Heart left ventricle (tissue), 13 donors: ENCODE measurements at regions not wholly inside any gene's neighbourhood (a gene's known extent, or its start where the extent isn't known, plus 50 kb on each side); places are given as distances from the start of the nearest gene placed in this dataset.

Source experiments
- CTCF ChIP-seq, 12 donors: fragments of 200-600 bp; sonication (generic) in 4 of 12; IDR thresholded peaks; one replicate each; pipeline versions ENCODE4 v1.5.0 to v1.8.0; 2018 to 2022; ENCODE audit warnings: antibody characterized with exemption in 12 of 12, mild to moderate bottlenecking in 5 of 12
- POLR2A ChIP-seq, 2 donors: fragments of 450-650 bp; IDR thresholded peaks; one replicate each; pipeline ENCODE4 v1.6.1; 2017; ENCODE audit warnings: antibody characterized with exemption in 2 of 2, mild to moderate bottlenecking in 2 of 2, moderate library complexity in 2 of 2
- donor health status: ischemic (EF 13 %, LVEDD 7.1; RV severe dilation, severe dysfunction).
- donor health status: DM: no; HTN: yes; CAD: no.
- donor health status: DM: no; HTN: no; CAD: no.
- donor health status: ischemic (EF 25% LVEDD 6.9; RV normal size, moderate dysfunction).
- donor health status: ischemic (EF 25% LVEDD 5.7; RV mildly dilated, moderate dysfunction).
- donor health status: ischemic (EF 35%, LVEDD 5.7; RV mildly dilated, moderate dysfunction).
- donor health status: nonischemic (EF 11% LVEDD 7.7; RV severe dilation, severe dysfunction).
- donor health status: DM: yes; HTN: yes; CAD: no.
- donor health status: PGD.
- donor health status: ischemic (EF 29% LVEDD 5.4; RV normal size, mild dysfunction).
- donor health status: nonischemic (EF 23%, LVEDD 6.1; RV moderate dilation, normal function).

DNA sequence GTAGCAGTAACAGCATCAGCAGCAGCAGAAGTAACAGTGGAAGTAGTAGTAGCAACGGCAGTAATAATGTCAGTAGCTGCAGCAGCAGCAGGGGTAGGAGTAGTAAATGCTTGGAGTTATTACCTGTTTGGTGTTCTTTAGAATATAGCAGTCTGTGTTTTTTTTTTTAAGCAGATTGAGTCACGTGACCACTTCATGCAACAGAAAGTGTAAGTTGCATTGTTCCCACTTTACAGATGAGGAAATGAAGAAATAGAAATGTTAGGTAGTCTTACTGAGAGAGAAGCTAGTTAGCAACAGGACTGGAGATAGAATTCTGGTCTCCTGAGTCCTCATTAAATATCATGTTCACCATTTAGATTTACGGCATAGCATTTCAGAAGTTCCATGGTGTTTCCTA lies 358.2 kb downstream of the HAPSTR1 start:
- TF ChIP-seq CTCF (IDR thresholded peaks at IDR 0.05) = no peak
- no peak for TF ChIP-seq POLR2A (IDR thresholded peaks at IDR 0.05)
